CD8-positive, alpha-beta memory T cell (primary cell): ENCODE measurements at regions not wholly inside any gene's neighbourhood (a gene's known extent, or its start where the extent isn't known, plus 50 kb on each side); places are given as distances from the start of the nearest gene placed in this dataset.

Source experiments
- CTCF ChIA-PET: fragments of 350-600 bp; sonication (Branson Sonifier 250); formaldehyde crosslinking; loops from one replicate; lab custom pipeline; 2021; ENCODE audit warnings: antibody characterized with exemption; lab: Charles Lee
- POLR2A ChIA-PET: fragments of 350-600 bp; sonication (Branson Sonifier 250); formaldehyde crosslinking; loops from one replicate; lab custom pipeline; 2021; ENCODE audit warnings: antibody characterized with exemption; lab: Charles Lee
- DNase-seq, 5 donors: peaks; one replicate each; pipeline versions ENCODE4 v3.0.0 to v3.0.0-alpha.2; 2020 to 2022; ENCODE audit warnings: mixed read lengths in 1 of 5
- H3K27ac ChIP-seq: one replicate; pipeline ENCODE4 v1.7.0; 2013; ENCODE audit warnings: low read depth, mild to moderate bottlenecking, low read length, moderate library complexity
- H3K27me3 ChIP-seq: 2 replicates; pipeline ENCODE4 v1.7.0; 2013; ENCODE audit warnings: low read length, mild to moderate bottlenecking; ENCODE audit not compliant: insufficient read depth, poor library complexity, severe bottlenecking
- H3K36me3 ChIP-seq: 2 replicates; pipeline ENCODE4 v1.7.0; 2013; ENCODE audit warnings: mild to moderate bottlenecking, low read length, moderate library complexity; ENCODE audit not compliant: insufficient read depth
- H3K4me1 ChIP-seq: 2 replicates; pipeline ENCODE4 v1.7.0; 2013; ENCODE audit warnings: mild to moderate bottlenecking, low read length, moderate library complexity; ENCODE audit not compliant: insufficient read depth
- H3K4me3 ChIP-seq: 2 replicates; pipeline ENCODE4 v1.7.0; 2013; ENCODE audit warnings: mild to moderate bottlenecking, low read length
- H3K9me3 ChIP-seq: 2 replicates; pipeline ENCODE4 v1.7.0; 2013; ENCODE audit warnings: mild to moderate bottlenecking, low read length
- H3K27ac Mint-ChIP-seq, 8 donors: one replicate each; pipeline ENCODE4 v1.8.0; 2020 to 2021; ENCODE audit warnings: mixed read lengths in 8 of 8, mild to moderate bottlenecking in 6 of 8, inconsistent platforms in 3 of 8, moderate library complexity in 3 of 8
- H3K27me3 Mint-ChIP-seq, 2 donors: one replicate each; pipeline ENCODE4 v1.8.0; 2020 to 2021; ENCODE audit warnings: mixed read lengths in 2 of 2, mild to moderate bottlenecking in 1 of 2, moderate library complexity in 1 of 2
- H3K36me3 Mint-ChIP-seq, 3 donors: one replicate each; pipeline ENCODE4 v1.8.0; 2020 to 2021; ENCODE audit warnings: mixed read lengths in 3 of 3, inconsistent platforms in 1 of 3, mild to moderate bottlenecking in 1 of 3
- H3K4me1 Mint-ChIP-seq, 3 donors: one replicate each; pipeline ENCODE4 v1.8.0; 2020 to 2021; ENCODE audit warnings: mixed read lengths in 3 of 3, inconsistent platforms in 1 of 3, mild to moderate bottlenecking in 1 of 3
- H3K4me3 Mint-ChIP-seq, 7 donors: one replicate each; pipeline ENCODE4 v1.8.0; 2020 to 2021; ENCODE audit warnings: mixed read lengths in 7 of 7, mild to moderate bottlenecking in 6 of 7, moderate library complexity in 4 of 7, inconsistent platforms in 2 of 7
- H3K9me3 Mint-ChIP-seq, 5 donors: one replicate each; pipeline ENCODE4 v1.8.0; 2020 to 2022; ENCODE audit warnings: mixed read lengths in 5 of 5, mild to moderate bottlenecking in 3 of 5, moderate library complexity in 2 of 5, inconsistent platforms in 1 of 5

GRCh38 chr4:171718069-171718468 lies 95.1 kb upstream of the GALNTL6 start:
- no peak for DNase-seq
- Mint-ChIP-seq H3K9me3 (peaks cover 8 to 11% (median 8%) of the 10 kb centered on the region in 5 donors), H3K27ac (no peak overlapping the region), H3K36me3 (no peaks in the 10 kb centered on the region), H3K4me3 (no peak overlapping the region), H3K27me3 (peaks cover 0 to 1% of the 10 kb centered on the region in 2 donors), H3K4me1 (no peaks in the 10 kb centered on the region)
- no peaks in the 10 kb centered on the region for H3K4me1 ChIP-seq
- H3K27me3 ChIP-seq, result no peaks in the 10 kb centered on the region
- no peaks in the 10 kb centered on the region for H3K9me3 ChIP-seq
- no peaks in the 10 kb centered on the region for H3K36me3 ChIP-seq
- CTCF ChIA-PET, result interaction anchor here (1.4 kb wide), 1 partner anchor 8 kb away, joined by 3 read pairs; no protein-coding TSS in a partner anchor
- no peak overlapping the region for H3K27ac ChIP-seq
- POLR2A ChIA-PET, result no interaction called here
- no peak overlapping the region for H3K4me3 ChIP-seq

GRCh38 chr4:171717231-171717741 lies 95.9 kb upstream of the GALNTL6 start:
- H3K4me3 Mint-ChIP-seq, result no peak overlapping the region
- H3K4me1 Mint-ChIP-seq, result no peaks in the 10 kb centered on the region
- peaks cover 0 to 1% of the 10 kb centered on the region in 2 donors for H3K27me3 Mint-ChIP-seq
- DNase-seq, result no peak
- Histone ChIP-seq H3K9me3 (no peaks in the 10 kb centered on the region), H3K27ac (no peak overlapping the region), H3K4me1 (no peaks in the 10 kb centered on the region), H3K27me3 (no peaks in the 10 kb centered on the region), H3K4me3 (no peak overlapping the region), H3K36me3 (no peaks in the 10 kb centered on the region)
- CTCF ChIA-PET, result no interaction called here
- POLR2A ChIA-PET, result no interaction called here
- no peak overlapping the region for H3K27ac Mint-ChIP-seq
- H3K9me3 Mint-ChIP-seq, result peaks cover 3 to 11% (median 9%) of the 10 kb centered on the region in 5 donors
- H3K36me3 Mint-ChIP-seq, result no peaks in the 10 kb centered on the region

- Mint-ChIP-seq H3K4me3 (no peak overlapping the region), H3K27ac (no peak overlapping the region), H3K9me3 (peaks cover 2 to 14% (median 10%) of the 10 kb centered on the region in 5 donors), H3K36me3 (no peaks in the 10 kb centered on the region), H3K27me3 (peaks cover 0 to 1% of the 10 kb centered on the region in 2 donors), H3K4me1 (no peaks in the 10 kb centered on the region)
- CTCF ChIA-PET, result no interaction called here
- POLR2A ChIA-PET, result no interaction called here
- Histone ChIP-seq H3K27ac (no peak overlapping the region), H3K4me1 (no peaks in the 10 kb centered on the region), H3K9me3 (no peaks in the 10 kb centered on the region), H3K36me3 (no peaks in the 10 kb centered on the region), H3K27me3 (no peaks in the 10 kb centered on the region), H3K4me3 (no peak overlapping the region)
- DNase-seq, result no peak
These were observed 97.2 kb upstream of the GALNTL6 start for GRCh38 chr4:171715973-171716372.

- H3K27me3 Mint-ChIP-seq, result peaks cover 0 to 1% of the 10 kb centered on the region in 2 donors
- ChIA-PET CTCF (no interaction called here), POLR2A (no interaction called here)
- no peaks in the 10 kb centered on the region for H3K4me1 Mint-ChIP-seq
- Histone ChIP-seq H3K4me3 (no peak overlapping the region), H3K27ac (no peak overlapping the region), H3K27me3 (no peaks in the 10 kb centered on the region), H3K4me1 (no peaks in the 10 kb centered on the region), H3K9me3 (no peaks in the 10 kb centered on the region), H3K36me3 (no peaks in the 10 kb centered on the region)
- no peak overlapping the region for H3K27ac Mint-ChIP-seq
- H3K9me3 Mint-ChIP-seq, result peaks cover 0 to 15% (median 13%) of the 10 kb centered on the region in 5 donors
- DNase-seq, result no peak
- H3K4me3 Mint-ChIP-seq, result no peak overlapping the region
- no peaks in the 10 kb centered on the region for H3K36me3 Mint-ChIP-seq
These were observed 98.3 kb upstream of the GALNTL6 start for GRCh38 chr4:171714791-171715454.

GRCh38 chr4:171710743-171711142 lies 102.5 kb upstream of the GALNTL6 start:
- H3K36me3 ChIP-seq, result no peaks in the 10 kb centered on the region
- peaks cover 1 to 20% (median 7%) of the 10 kb centered on the region in 5 donors for H3K9me3 Mint-ChIP-seq
- H3K4me3 ChIP-seq, result no peak overlapping the region
- no peaks in the 10 kb centered on the region for H3K36me3 Mint-ChIP-seq
- no peaks in the 10 kb centered on the region for H3K27me3 ChIP-seq
- H3K27ac ChIP-seq, result no peak overlapping the region
- H3K4me1 ChIP-seq, result no peaks in the 10 kb centered on the region
- H3K9me3 ChIP-seq, result no peaks in the 10 kb centered on the region
- POLR2A ChIA-PET, result no interaction called here
- H3K4me3 Mint-ChIP-seq, result no peak overlapping the region
- no peaks in the 10 kb centered on the region for H3K4me1 Mint-ChIP-seq
- no peak overlapping the region for H3K27ac Mint-ChIP-seq
- CTCF ChIA-PET, result interaction anchor here (0.9 kb wide), 1 partner anchor 8 kb away, joined by 3 read pairs; no protein-coding TSS in a partner anchor
- no peak for DNase-seq
- no peaks in the 10 kb centered on the region for H3K27me3 Mint-ChIP-seq

- DNase-seq, result no peak
- Mint-ChIP-seq H3K4me1 (no peaks in the 10 kb centered on the region), H3K9me3 (peaks cover 2 to 12% (median 5%) of the 10 kb centered on the region in 5 donors), H3K4me3 (no peak overlapping the region), H3K36me3 (no peaks in the 10 kb centered on the region), H3K27me3 (no peaks in the 10 kb centered on the region), H3K27ac (no peak overlapping the region)
- ChIA-PET POLR2A (no interaction called here), CTCF (no interaction called here)
- Histone ChIP-seq H3K4me1 (no peaks in the 10 kb centered on the region), H3K9me3 (no peaks in the 10 kb centered on the region), H3K4me3 (no peak overlapping the region), H3K27me3 (no peaks in the 10 kb centered on the region), H3K36me3 (no peaks in the 10 kb centered on the region), H3K27ac (no peak overlapping the region)
These were observed 136.5 kb upstream of the GALNTL6 start for GRCh38 chr4:171676555-171677215.

- H3K36me3 ChIP-seq, result no peaks in the 10 kb centered on the region
- H3K27me3 ChIP-seq, result no peaks in the 10 kb centered on the region
- CTCF ChIA-PET, result no interaction called here
- H3K27ac Mint-ChIP-seq, result no peak overlapping the region
- H3K27me3 Mint-ChIP-seq, result no peaks in the 10 kb centered on the region
- no peaks in the 10 kb centered on the region for H3K4me1 ChIP-seq
- H3K4me3 ChIP-seq, result no peak overlapping the region
- DNase-seq, result no peak
- H3K27ac ChIP-seq, result no peak overlapping the region
- POLR2A ChIA-PET, result no interaction called here
- no peaks in the 10 kb centered on the region for H3K4me1 Mint-ChIP-seq
- no peaks in the 10 kb centered on the region for H3K36me3 Mint-ChIP-seq
- H3K9me3 ChIP-seq, result no peaks in the 10 kb centered on the region
- H3K4me3 Mint-ChIP-seq, result no peak overlapping the region
- peaks cover 2 to 13% (median 5%) of the 10 kb centered on the region in 5 donors for H3K9me3 Mint-ChIP-seq
These were observed 138.4 kb upstream of the GALNTL6 start for GRCh38 chr4:171674781-171675180.

GRCh38 chr4:171668403-171668802 lies 144.8 kb upstream of the GALNTL6 start:
- Histone ChIP-seq H3K36me3 (no peaks in the 10 kb centered on the region), H3K9me3 (no peaks in the 10 kb centered on the region), H3K4me1 (no peaks in the 10 kb centered on the region), H3K4me3 (no peak overlapping the region), H3K27me3 (no peaks in the 10 kb centered on the region), H3K27ac (no peak overlapping the region)
- H3K9me3 Mint-ChIP-seq, result peaks cover 0 to 12% (median 8%) of the 10 kb centered on the region in 5 donors
- H3K4me1 Mint-ChIP-seq, result no peaks in the 10 kb centered on the region
- H3K36me3 Mint-ChIP-seq, result no peaks in the 10 kb centered on the region
- no peak overlapping the region for H3K4me3 Mint-ChIP-seq
- no peak overlapping the region for H3K27ac Mint-ChIP-seq
- DNase-seq, result no peak
- ChIA-PET POLR2A (no interaction called here), CTCF (no interaction called here)
- no peaks in the 10 kb centered on the region for H3K27me3 Mint-ChIP-seq
